ENCODE measurements at regions not wholly inside any gene's neighbourhood (a gene's known extent, or its start where the extent isn't known, plus 50 kb on each side); places are given as distances from the start of the nearest gene placed in this dataset.

- Mint-ChIP-seq H3K27me3 (ENCODE audit: low read depth) (no peaks in the 10 kb centered on the region), H3K27ac (no peak overlapping the region)
These were observed 303.4 kb downstream of the USP25 start for GRCh38 chr21:16033193-16033592.

GRCh38 chr21:16034446-16035190, 304.8 kb downstream of the USP25 start:
- Mint-ChIP-seq H3K4me3 (no peak overlapping the region), H3K9me3 (no peaks in the 10 kb centered on the region), H3K4me1 (ENCODE audit: low read depth) (no peaks in the 10 kb centered on the region), H3K36me3 (ENCODE audit: low read depth) (no peaks in the 10 kb centered on the region), H3K27ac (no peak overlapping the region), H3K27me3 (ENCODE audit: low read depth) (no peaks in the 10 kb centered on the region)
- no peak for DNase-seq (ENCODE audit: low spot score)

More at GRCh38 chr21:16033193-16033592, 303.4 kb downstream of the USP25 start:
- H3K36me3 Mint-ChIP-seq (ENCODE audit: low read depth), result no peaks in the 10 kb centered on the region
- H3K4me1 Mint-ChIP-seq (ENCODE audit: low read depth), result no peaks in the 10 kb centered on the region
- no peaks in the 10 kb centered on the region for H3K9me3 Mint-ChIP-seq
- no peak for DNase-seq (ENCODE audit: low spot score)
- no peak overlapping the region for H3K4me3 Mint-ChIP-seq

DNA sequence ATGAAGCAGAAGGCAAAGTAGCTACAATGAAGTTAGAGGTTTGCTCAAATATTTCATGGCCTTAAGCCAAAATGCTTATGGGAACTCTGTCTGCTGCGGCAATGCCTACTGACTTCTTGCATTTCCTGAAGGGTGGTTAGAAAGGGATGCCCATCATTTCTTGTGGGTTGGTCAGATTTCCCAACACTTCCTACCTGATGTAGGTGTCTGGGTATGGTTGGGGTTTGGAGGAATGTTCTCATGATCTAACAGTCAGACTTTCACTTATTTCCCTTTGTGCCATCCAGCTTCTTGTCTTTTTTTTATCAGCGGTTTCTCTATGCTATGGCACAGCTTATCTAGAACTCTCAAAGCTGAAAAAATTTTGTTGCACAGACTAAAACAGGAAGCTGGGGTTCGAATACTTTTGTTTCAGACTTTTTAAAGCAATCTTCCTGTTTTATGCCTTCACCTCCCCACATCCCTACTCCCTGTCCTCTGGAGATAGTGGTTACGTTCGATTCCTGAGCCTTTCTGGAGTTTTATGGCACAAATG, 307.7 kb downstream of the USP25 start:
- Mint-ChIP-seq H3K27ac (no peak overlapping the region), H3K9me3 (no peaks in the 10 kb centered on the region), H3K4me1 (ENCODE audit: low read depth) (no peaks in the 10 kb centered on the region), H3K36me3 (ENCODE audit: low read depth) (no peaks in the 10 kb centered on the region), H3K4me3 (no peak overlapping the region), H3K27me3 (ENCODE audit: low read depth) (no peaks in the 10 kb centered on the region)
- DNase-seq (ENCODE audit: low spot score), result no peak

- no peaks in the 10 kb centered on the region for H3K36me3 Mint-ChIP-seq (ENCODE audit: low read depth)
- H3K9me3 Mint-ChIP-seq, result no peaks in the 10 kb centered on the region
- H3K27ac Mint-ChIP-seq, result no peak overlapping the region
- no peak for DNase-seq (ENCODE audit: low spot score)
- no peaks in the 10 kb centered on the region for H3K27me3 Mint-ChIP-seq (ENCODE audit: low read depth)
- H3K4me1 Mint-ChIP-seq (ENCODE audit: low read depth), result no peaks in the 10 kb centered on the region
- H3K4me3 Mint-ChIP-seq, result no peak overlapping the region
These were observed 310.8 kb downstream of the USP25 start for GRCh38 chr21:16040601-16041000.

- H3K27ac Mint-ChIP-seq, result no peak overlapping the region
- no peaks in the 10 kb centered on the region for H3K9me3 Mint-ChIP-seq
- no peaks in the 10 kb centered on the region for H3K36me3 Mint-ChIP-seq (ENCODE audit: low read depth)
- H3K27me3 Mint-ChIP-seq (ENCODE audit: low read depth), result no peaks in the 10 kb centered on the region
- no peaks in the 10 kb centered on the region for H3K4me1 Mint-ChIP-seq (ENCODE audit: low read depth)
- no peak overlapping the region for H3K4me3 Mint-ChIP-seq
- no peak for DNase-seq (ENCODE audit: low spot score)
These were observed 314.9 kb downstream of the USP25 start for GRCh38 chr21:16044676-16045075.

GRCh38 chr21:16046656-16047330, 317.0 kb downstream of the USP25 start:
- no peak overlapping the region for H3K27ac Mint-ChIP-seq
- H3K36me3 Mint-ChIP-seq (ENCODE audit: low read depth), result no peaks in the 10 kb centered on the region
- no peaks in the 10 kb centered on the region for H3K9me3 Mint-ChIP-seq
- H3K4me1 Mint-ChIP-seq (ENCODE audit: low read depth), result no peaks in the 10 kb centered on the region
- no peak for DNase-seq (ENCODE audit: low spot score)
- H3K4me3 Mint-ChIP-seq, result no peak overlapping the region
- no peaks in the 10 kb centered on the region for H3K27me3 Mint-ChIP-seq (ENCODE audit: low read depth)

GRCh38 chr21:16047904-16048303, 318.1 kb downstream of the USP25 start:
- H3K27me3 Mint-ChIP-seq (ENCODE audit: low read depth), result no peaks in the 10 kb centered on the region
- no peaks in the 10 kb centered on the region for H3K4me1 Mint-ChIP-seq (ENCODE audit: low read depth)
- no peak for DNase-seq (ENCODE audit: low spot score)

DNA sequence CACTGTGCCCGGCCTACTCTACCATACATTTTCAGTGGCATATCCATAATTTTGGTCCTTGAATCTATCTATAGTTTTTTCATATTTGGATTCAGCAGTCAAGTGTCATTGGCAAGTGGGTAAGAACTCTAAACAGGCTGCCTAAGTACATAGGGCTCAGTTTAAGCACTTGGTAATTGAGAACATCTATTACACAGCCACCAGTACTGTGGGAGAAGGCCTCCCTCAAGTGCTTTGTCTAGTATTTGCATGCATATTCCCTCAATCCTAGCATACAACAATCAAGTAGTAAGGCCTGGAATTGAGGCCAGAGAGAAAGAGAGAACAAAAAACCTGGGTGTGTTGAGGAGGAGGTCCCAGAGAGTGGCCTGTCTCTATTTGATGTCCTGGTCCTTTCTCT, 325.2 kb downstream of the USP25 start:
- no peaks in the 10 kb centered on the region for H3K9me3 Mint-ChIP-seq
- no peaks in the 10 kb centered on the region for H3K4me1 Mint-ChIP-seq (ENCODE audit: low read depth)
- no peak overlapping the region for H3K4me3 Mint-ChIP-seq
- H3K27me3 Mint-ChIP-seq (ENCODE audit: low read depth), result no peaks in the 10 kb centered on the region
- no peak for DNase-seq (ENCODE audit: low spot score)
- H3K27ac Mint-ChIP-seq, result no peak overlapping the region
- H3K36me3 Mint-ChIP-seq (ENCODE audit: low read depth), result no peaks in the 10 kb centered on the region

More at GRCh38 chr21:16047904-16048303, 318.1 kb downstream of the USP25 start:
- Mint-ChIP-seq H3K36me3 (ENCODE audit: low read depth) (no peaks in the 10 kb centered on the region), H3K9me3 (no peaks in the 10 kb centered on the region), H3K27ac (no peak overlapping the region), H3K4me3 (no peak overlapping the region)

DNA sequence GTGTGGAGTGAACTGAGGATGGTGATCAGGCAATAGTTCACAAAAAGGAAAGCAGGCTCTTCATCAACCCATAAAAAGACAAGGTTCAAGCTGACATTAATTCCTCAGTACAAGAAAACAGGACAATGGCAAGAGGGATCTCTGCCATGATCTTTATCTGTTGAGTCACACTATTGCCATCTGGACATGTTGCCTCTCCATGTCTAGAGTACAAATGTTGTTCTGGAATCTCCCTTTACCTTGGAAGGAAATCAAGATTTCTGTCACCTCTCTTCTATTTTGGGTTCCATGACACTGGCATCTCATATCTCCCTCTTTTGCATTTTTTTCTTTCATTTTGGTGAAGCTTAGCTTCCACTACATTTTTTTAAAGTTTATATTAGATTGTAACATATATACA, 329.1 kb downstream of the USP25 start:
- H3K9me3 Mint-ChIP-seq, result no peaks in the 10 kb centered on the region
- H3K36me3 Mint-ChIP-seq (ENCODE audit: low read depth), result no peaks in the 10 kb centered on the region
- no peaks in the 10 kb centered on the region for H3K27me3 Mint-ChIP-seq (ENCODE audit: low read depth)
- no peak overlapping the region for H3K4me3 Mint-ChIP-seq
- no peak overlapping the region for H3K27ac Mint-ChIP-seq
- no peaks in the 10 kb centered on the region for H3K4me1 Mint-ChIP-seq (ENCODE audit: low read depth)
- DNase-seq (ENCODE audit: low spot score), result no peak

DNA sequence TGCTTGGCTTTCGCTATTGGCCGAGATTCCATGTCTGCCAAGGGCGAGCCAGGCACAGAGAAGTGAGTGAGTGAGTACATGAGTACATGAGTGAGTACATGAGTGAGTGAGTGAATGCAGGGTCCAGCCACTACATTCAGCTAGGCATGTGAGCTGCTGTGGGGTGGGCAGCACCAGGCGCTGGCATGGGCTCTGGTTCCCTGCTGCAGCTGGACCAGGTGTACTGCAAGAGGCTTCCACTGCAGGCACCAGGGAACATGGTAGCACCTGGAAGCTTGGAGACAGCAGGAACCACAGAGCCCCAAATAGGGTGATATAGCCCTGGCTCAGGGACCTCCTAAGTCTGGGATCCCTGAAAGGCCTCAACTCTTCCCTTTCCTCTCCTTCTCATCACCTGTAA, 330.2 kb downstream of the USP25 start:
- Mint-ChIP-seq H3K9me3 (no peaks in the 10 kb centered on the region), H3K27me3 (ENCODE audit: low read depth) (no peaks in the 10 kb centered on the region), H3K36me3 (ENCODE audit: low read depth) (no peaks in the 10 kb centered on the region), H3K4me1 (ENCODE audit: low read depth) (no peaks in the 10 kb centered on the region), H3K4me3 (no peak overlapping the region), H3K27ac (no peak overlapping the region)
- DNase-seq (ENCODE audit: low spot score), result no peak

GRCh38 chr21:16061194-16061593, 331.4 kb downstream of the USP25 start:
- DNase-seq (ENCODE audit: low spot score), result no peak
- Mint-ChIP-seq H3K9me3 (no peaks in the 10 kb centered on the region), H3K4me3 (no peak overlapping the region), H3K36me3 (ENCODE audit: low read depth) (no peaks in the 10 kb centered on the region), H3K27ac (no peak overlapping the region), H3K27me3 (ENCODE audit: low read depth) (no peaks in the 10 kb centered on the region), H3K4me1 (ENCODE audit: low read depth) (no peaks in the 10 kb centered on the region)

DNA sequence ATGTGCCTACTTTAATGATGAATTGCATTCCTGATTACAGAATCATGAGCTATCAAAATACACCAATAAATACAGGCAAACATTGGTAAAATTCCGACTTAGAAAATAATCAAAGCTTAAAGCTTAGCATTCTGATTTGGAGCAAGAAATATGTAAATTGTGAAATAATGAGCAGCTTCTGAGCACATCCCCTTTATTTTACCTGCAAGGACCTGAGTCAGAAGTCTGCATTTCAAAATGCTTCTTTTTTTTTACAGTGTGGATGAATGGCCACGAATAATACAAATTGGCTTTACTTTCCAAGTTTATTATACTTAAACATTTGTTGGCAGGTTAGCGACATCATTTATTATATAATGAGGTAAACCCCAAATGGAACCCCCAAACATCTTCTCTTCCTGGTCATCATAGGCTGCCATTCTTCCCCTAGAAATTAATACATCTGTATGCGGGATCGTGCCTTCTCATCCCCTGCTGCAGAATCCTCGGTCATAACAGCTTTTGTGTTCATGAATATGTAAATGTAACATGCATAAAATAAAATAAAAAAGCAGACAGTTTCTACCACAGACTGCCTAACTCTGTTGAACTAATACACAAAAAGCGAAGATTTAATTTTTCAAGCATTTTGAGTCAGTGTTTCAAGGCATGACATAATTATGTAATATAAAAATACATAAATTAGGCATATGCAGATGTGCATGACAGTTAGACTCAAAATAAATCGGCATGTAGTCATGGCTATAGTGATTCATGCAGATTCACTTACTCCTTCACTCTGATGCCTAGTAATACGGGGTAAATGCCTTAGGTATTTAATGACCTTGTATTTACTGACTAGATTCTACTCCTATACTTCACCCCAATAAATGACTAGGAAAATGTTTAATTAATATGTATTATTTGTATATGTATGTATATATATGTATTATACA, 339.7 kb downstream of the USP25 start:
- H3K4me1 Mint-ChIP-seq (ENCODE audit: low read depth), result no peaks in the 10 kb centered on the region
- H3K27me3 Mint-ChIP-seq (ENCODE audit: low read depth), result no peaks in the 10 kb centered on the region
- H3K9me3 Mint-ChIP-seq, result no peaks in the 10 kb centered on the region
- no peak for DNase-seq (ENCODE audit: low spot score)
- no peak overlapping the region for H3K27ac Mint-ChIP-seq
- H3K36me3 Mint-ChIP-seq (ENCODE audit: low read depth), result no peaks in the 10 kb centered on the region
- H3K4me3 Mint-ChIP-seq, result no peak overlapping the region

GRCh38 chr21:16070207-16070651, 340.4 kb downstream of the USP25 start:
- Mint-ChIP-seq H3K27ac (no peak overlapping the region), H3K9me3 (no peaks in the 10 kb centered on the region), H3K36me3 (ENCODE audit: low read depth) (no peaks in the 10 kb centered on the region), H3K4me1 (ENCODE audit: low read depth) (no peaks in the 10 kb centered on the region), H3K27me3 (ENCODE audit: low read depth) (no peaks in the 10 kb centered on the region), H3K4me3 (no peak overlapping the region)
- DNase-seq (ENCODE audit: low spot score), result no peak

DNA sequence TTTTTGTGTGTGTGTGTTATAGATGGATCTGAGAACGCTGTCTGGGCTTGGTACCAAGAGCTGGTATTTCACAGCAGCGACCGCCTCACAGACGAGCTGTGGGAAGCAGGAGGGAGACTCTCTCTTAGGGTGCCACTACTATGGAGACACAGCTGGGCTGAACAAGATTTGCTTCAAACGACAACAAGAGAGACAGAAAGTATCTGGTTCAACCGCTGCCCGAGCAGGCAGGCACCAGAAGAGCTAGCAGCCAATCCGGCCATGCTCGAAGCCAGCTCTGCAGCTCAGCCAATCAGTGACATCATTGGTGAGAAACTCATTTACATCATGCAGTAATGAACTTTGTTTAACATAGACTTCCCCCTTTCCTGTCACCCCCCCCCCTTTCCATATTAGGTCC, 341.3 kb downstream of the USP25 start:
- Mint-ChIP-seq H3K27ac (no peak overlapping the region), H3K36me3 (ENCODE audit: low read depth) (no peaks in the 10 kb centered on the region), H3K9me3 (no peaks in the 10 kb centered on the region), H3K4me3 (no peak overlapping the region), H3K4me1 (ENCODE audit: low read depth) (no peaks in the 10 kb centered on the region), H3K27me3 (ENCODE audit: low read depth) (no peaks in the 10 kb centered on the region)
- DNase-seq (ENCODE audit: low spot score), result no peak
